D721Med (cell line): ENCODE measurements at regions not wholly inside any gene's neighbourhood (a gene's known extent, or its start where the extent isn't known, plus 50 kb on each side); places are given as distances from the start of the nearest gene placed in this dataset.

Experiments used
- DNase-seq: peaks from one replicate; pipeline ENCODE4 v3.0.0; 2011; ENCODE audit warnings: low spot score; ENCODE audit not compliant: insufficient read length
- FAIRE-seq: peaks from 2 replicates; lab custom pipeline; 2011; peaks lifted over from hg19 to GRCh38; lab: Jason Lieb, UNC
- CTCF ChIP-seq: IDR thresholded peaks from 2 replicates; pipeline ENCODE4 v1.5.1; 2012; ENCODE audit warnings: mild to moderate bottlenecking, control low read depth; ENCODE audit not compliant: insufficient read depth; ENCODE audit errors: missing control alignments

- FAIRE-seq = no peak
- no peak for DNase-seq
- TF ChIP-seq CTCF = no peak
Measured at GRCh38 chr5:91436241-91436640, 53.1 kb upstream of the ARRDC3 start.

- DNase-seq (no peak), FAIRE-seq (no peak)
- TF ChIP-seq CTCF = no peak
Measured at GRCh38 chr5:91434348-91434747, 51.2 kb upstream of the ARRDC3 start.

GRCh38 chr5:91433861-91434260 is 50.7 kb upstream of the ARRDC3 start:
- TF ChIP-seq CTCF = no peak
- DNase-seq (no peak), FAIRE-seq (no peak)
